PC-9 (cell line): ENCODE measurements at regions not wholly inside any gene's neighbourhood (a gene's known extent, or its start where the extent isn't known, plus 50 kb on each side); places are given as distances from the start of the nearest gene placed in this dataset.
"Not testable (repeated sequence)": the region's sequence is repeated elsewhere in the genome, so short reads cannot be mapped to it uniquely, and the experiment has no call there.

Experiments
- CTCF ChIP-seq: fragments of 200-600 bp; sonication (generic); conservative IDR thresholded peaks from 2 replicates; pipeline ENCODE4 v1.6.1; 2017; ENCODE audit warnings: mixed run types, antibody characterized with exemption, mild to moderate bottlenecking, moderate library complexity
- EZH2 ChIP-seq: fragments of 200-600 bp; sonication (generic); IDR thresholded peaks from 2 replicates; pipeline ENCODE4 v1.8.0; 2017; ENCODE audit warnings: antibody characterized with exemption, low read depth

GRCh38 chr1:148404786-148405568, 78.1 kb downstream of the PPIAL4G start:
- TF ChIP-seq CTCF, EZH2: not testable (repeated sequence)
